ENCODE measurements at regions not wholly inside any gene's neighbourhood (a gene's known extent, or its start where the extent isn't known, plus 50 kb on each side); places are given as distances from the start of the nearest gene placed in this dataset.
"Not testable (repeated sequence)": the region's sequence is repeated elsewhere in the genome, so short reads cannot be mapped to it uniquely, and the experiment has no call there.

DNA sequence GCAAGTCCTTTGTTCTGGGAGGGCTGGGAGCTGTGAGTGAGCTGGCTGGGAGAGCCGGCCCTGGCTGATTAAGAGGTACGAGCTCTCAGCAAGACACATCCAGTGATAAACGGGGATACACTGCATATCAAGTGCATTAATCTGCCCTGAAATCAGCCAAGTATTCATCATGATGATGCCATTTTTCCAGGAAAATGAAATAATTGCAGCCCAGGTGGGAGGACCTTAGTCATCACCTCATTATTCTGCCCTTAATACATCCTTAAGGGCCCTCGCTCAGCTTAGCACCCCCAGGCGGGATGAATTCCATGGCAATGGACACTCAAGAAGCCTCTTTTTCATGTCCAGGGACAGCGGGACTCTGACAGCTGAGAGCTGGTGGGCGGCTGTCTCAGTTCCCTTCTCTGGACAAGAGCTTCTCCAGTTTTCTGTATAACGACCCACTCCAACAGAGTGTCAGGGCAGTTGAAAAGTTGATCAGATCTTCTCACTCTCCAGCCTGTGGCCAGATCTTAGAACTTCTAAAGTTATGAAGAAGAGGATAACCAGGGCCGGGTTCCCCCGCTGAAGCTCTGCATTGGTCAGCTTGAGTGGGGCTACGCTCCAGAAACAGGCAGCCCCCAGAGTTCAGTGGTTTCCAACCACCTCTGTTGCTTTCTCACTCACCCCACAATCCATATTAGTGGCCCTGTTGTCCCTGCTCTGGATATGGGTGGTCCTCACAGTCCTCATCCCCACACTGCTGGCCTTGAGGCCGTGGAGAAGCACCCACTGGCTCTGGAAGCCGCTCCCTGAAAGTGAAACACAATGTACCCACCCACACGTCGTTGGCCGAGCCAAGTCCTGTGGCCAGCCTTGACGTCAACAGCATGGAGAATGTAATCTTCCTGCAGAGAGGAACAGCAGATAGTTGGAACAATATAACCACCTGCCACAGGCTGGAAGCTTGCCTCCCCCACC lies 306.2 kb upstream of the DIO3 start:
- no peak overlapping the region for H3K27ac ChIP-seq
- TF ChIP-seq, protein P1, sequence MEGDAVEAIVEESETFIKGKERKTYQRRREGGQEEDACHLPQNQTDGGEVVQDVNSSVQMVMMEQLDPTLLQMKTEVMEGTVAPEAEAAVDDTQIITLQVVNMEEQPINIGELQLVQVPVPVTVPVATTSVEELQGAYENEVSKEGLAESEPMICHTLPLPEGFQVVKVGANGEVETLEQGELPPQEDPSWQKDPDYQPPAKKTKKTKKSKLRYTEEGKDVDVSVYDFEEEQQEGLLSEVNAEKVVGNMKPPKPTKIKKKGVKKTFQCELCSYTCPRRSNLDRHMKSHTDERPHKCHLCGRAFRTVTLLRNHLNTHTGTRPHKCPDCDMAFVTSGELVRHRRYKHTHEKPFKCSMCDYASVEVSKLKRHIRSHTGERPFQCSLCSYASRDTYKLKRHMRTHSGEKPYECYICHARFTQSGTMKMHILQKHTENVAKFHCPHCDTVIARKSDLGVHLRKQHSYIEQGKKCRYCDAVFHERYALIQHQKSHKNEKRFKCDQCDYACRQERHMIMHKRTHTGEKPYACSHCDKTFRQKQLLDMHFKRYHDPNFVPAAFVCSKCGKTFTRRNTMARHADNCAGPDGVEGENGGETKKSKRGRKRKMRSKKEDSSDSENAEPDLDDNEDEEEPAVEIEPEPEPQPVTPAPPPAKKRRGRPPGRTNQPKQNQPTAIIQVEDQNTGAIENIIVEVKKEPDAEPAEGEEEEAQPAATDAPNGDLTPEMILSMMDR (conservative IDR thresholded peaks at IDR 0.05; ENCODE audit: low read depth), result no peak
- CTCF ChIA-PET, result interaction anchor here (0.6 kb wide), 2 partner anchors 10 to 784 kb away, joined by 3 read pairs; no protein-coding TSS in a partner anchor
- POLR2A ChIA-PET (ENCODE audit: low non-redundant PET), result no interaction called here
- no peak for DNase-seq (ENCODE audit: low spot score)

DNA sequence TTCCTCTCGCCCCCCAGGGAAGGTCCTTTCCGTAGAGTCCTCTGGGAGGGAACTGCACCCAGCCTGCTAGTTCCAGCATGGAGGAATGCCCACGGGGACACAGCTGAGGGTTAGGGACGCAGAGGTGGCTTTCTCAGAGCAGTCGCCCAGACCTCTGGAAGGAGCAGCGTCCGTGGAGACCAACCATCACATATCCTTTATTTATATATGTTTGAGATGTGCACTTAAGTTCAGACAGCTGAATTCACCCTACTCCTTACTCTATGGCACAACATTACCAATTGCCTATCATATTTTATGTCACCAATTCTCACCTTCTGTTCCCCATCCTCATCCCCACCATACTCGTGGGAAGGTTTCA lies 305.6 kb upstream of the DIO3 start:
- CTCF ChIA-PET, result interaction anchor here (0.6 kb wide), 1 partner anchor 9 kb away, joined by 3 read pairs; no protein-coding TSS in a partner anchor
- DNase-seq (ENCODE audit: low spot score), result no peak
- no peak overlapping the region for H3K27ac ChIP-seq
- POLR2A ChIA-PET (ENCODE audit: low non-redundant PET), result no interaction called here
- TF ChIP-seq, protein P1 (conservative IDR thresholded peaks at IDR 0.05; ENCODE audit: low read depth), result no peak

DNA sequence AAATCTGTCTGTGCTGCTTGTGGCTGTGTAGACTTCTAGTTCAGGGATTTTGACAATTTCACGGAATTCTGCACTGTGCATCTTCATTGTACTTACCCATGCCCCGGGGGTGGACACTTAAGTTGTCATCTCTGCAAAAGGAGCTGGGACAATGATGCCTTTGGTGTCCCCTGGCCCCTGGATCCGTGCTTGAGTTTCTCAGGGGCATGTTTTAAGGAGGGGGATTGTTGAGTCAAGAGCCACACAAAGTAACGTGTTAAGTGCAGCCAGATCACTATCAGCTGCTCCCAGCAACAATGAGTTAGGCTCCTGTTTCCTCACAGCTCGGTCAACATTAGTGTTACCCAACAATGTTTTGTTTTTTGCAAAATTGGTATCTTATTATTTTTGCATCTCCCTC lies 305.0 kb upstream of the DIO3 start:
- H3K27ac ChIP-seq, result no peak overlapping the region
- TF ChIP-seq, protein P1 (conservative IDR thresholded peaks at IDR 0.05; ENCODE audit: low read depth), result no peak
- no peak for DNase-seq (ENCODE audit: low spot score)
- ChIA-PET CTCF (no interaction called here), POLR2A (ENCODE audit: low non-redundant PET) (no interaction called here)

DNA sequence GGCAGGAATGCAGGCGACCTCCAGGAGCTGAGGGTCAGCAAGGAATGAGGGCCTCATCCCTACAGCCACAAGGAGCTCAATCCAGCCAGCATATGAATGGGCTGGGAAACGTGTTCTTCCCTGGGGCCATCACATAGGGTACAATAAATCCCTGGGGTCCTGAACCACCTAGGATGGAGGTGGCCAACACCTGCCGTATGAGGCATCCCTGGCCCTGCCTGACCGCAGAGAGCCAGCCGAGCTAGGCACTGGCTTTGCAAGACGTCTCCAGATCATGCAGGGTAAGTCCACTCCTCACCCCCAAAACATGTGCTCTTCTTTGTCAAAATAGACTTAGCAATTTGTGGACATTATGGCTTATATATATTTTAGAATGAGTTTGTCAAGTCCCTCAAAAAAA lies 303.7 kb upstream of the DIO3 start:
- no peak overlapping the region for H3K27ac ChIP-seq
- DNase-seq (ENCODE audit: low spot score), result no peak
- CTCF ChIA-PET, result no interaction called here
- POLR2A ChIA-PET (ENCODE audit: low non-redundant PET), result no interaction called here
- TF ChIP-seq, protein P1 (conservative IDR thresholded peaks at IDR 0.05; ENCODE audit: low read depth), result no peak

DNA sequence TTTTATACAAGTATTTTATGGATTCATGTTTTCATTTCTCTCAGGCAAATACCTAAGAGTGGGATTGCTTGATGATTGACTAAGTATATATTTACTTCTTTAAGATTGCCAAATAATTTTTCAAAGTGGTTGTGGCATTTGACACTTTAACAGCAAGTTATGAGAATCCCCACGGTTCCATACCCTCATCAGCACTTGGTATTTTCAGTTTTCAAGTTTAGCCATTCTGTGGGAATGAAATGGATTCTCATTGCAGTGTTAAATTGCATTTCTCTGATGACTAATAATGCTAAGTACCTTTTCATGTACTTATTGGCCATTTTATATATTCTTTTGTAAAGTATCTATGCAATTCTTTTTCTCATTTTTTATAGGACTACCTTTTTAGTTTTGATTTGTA lies 301.5 kb upstream of the DIO3 start:
- DNase-seq (ENCODE audit: low spot score), result no peak
- H3K27ac ChIP-seq, result no peak overlapping the region
- ChIA-PET POLR2A (ENCODE audit: low non-redundant PET) (no interaction called here), CTCF (no interaction called here)
- TF ChIP-seq, protein P1 (conservative IDR thresholded peaks at IDR 0.05; ENCODE audit: low read depth), result no peak

DNA sequence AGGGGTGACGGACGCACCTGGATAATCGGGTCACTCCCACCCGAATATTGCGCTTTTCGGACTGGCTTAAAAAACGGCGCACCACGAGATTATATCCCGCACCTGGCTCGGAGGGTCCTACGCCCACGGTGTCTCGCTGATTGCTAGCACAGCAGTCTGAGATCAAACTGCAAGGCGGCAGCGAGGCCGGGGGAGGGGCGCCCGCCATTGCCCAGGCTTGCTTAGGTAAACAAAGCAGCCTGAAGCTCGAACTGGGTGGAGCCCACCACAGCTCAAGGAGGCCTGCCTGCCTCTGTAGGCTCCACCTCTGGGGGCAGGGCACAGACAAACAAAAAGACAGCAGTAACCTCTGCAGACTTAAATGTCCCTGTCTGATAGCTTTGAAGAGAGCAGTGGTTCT lies 294.9 kb upstream of the DIO3 start:
- DNase-seq (ENCODE audit: low spot score); CTCF ChIA-PET; POLR2A ChIA-PET (ENCODE audit: low non-redundant PET); H3K27ac ChIP-seq: not testable (repeated sequence)

DNA sequence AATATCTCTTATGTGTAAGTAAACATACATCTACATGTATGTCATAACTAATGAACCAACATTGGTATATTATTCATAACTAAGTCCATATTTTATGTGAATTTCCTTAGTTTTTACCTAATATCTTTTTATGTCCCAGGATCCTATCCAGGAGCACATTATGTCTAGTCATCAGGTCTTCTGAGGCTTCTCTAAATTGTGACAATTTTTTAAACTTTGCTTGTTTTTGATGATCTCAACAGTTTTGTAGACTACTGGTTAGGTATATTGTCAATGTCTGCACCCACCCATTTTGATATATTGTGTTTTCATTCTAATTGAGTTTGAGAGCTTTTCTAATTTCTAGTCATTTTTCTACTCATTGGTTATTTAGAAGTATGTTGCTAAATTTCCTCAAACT lies 288.2 kb upstream of the DIO3 start:
- ChIA-PET POLR2A (ENCODE audit: low non-redundant PET) (no interaction called here), CTCF (no interaction called here)
- DNase-seq (ENCODE audit: low spot score), result no peak
- H3K27ac ChIP-seq, result no peak overlapping the region
- TF ChIP-seq, protein P1 (conservative IDR thresholded peaks at IDR 0.05; ENCODE audit: low read depth), result no peak

Measured in RWPE1 (cell line).